ENCODE measurements at regions not wholly inside any gene's neighbourhood (a gene's known extent, or its start where the extent isn't known, plus 50 kb on each side); places are given as distances from the start of the nearest gene placed in this dataset.

- WGBS, 2 donors = 87 to 88% methylated on average over 2 of the region's 2 CpGs
- no peak overlapping the region for H3K4me3 ChIP-seq (ENCODE audit: low read depth in 1 of 2, low read length in 2 of 2)
- H3K4me1 ChIP-seq (ENCODE audit: control insufficient read depth in 2 of 2, insufficient read depth in 2 of 2, low read length in 1 of 2) = no peaks in the 10 kb centered on the region
- H3K9me3 ChIP-seq (ENCODE audit: control insufficient read depth in 2 of 2, insufficient read depth in 1 of 2, low read depth in 1 of 2, low read length in 1 of 2) = no peaks in the 10 kb centered on the region
- H3K36me3 ChIP-seq (ENCODE audit: control insufficient read depth in 2 of 2, insufficient read depth in 2 of 2, low read length in 1 of 2) = no peaks in the 10 kb centered on the region
- H3K27me3 ChIP-seq (ENCODE audit: control insufficient read depth in 1 of 2, insufficient read depth in 2 of 2, low read length in 2 of 2) = no peaks in the 10 kb centered on the region
- H3K27ac ChIP-seq (ENCODE audit: low read depth in 2 of 2, low read length in 1 of 2) = no peak overlapping the region
These were observed 281.7 kb upstream of the ERCC4 start for GRCh38 chr16:13638218-13638617.

GRCh38 chr16:13643412-13643811, 276.5 kb upstream of the ERCC4 start:
- WGBS, 2 donors = 84 to 86% methylated on average over 3 of the region's 3 CpGs
- Histone ChIP-seq H3K9me3 (ENCODE audit: control insufficient read depth in 2 of 2, insufficient read depth in 1 of 2, low read depth in 1 of 2, low read length in 1 of 2) (no peaks in the 10 kb centered on the region), H3K4me1 (ENCODE audit: control insufficient read depth in 2 of 2, insufficient read depth in 2 of 2, low read length in 1 of 2) (peaks cover 0 to 3% of the 10 kb centered on the region in 2 donors), H3K4me3 (ENCODE audit: low read depth in 1 of 2, low read length in 2 of 2) (no peak overlapping the region), H3K36me3 (ENCODE audit: control insufficient read depth in 2 of 2, insufficient read depth in 2 of 2, low read length in 1 of 2) (no peaks in the 10 kb centered on the region), H3K27me3 (ENCODE audit: control insufficient read depth in 1 of 2, insufficient read depth in 2 of 2, low read length in 2 of 2) (no peaks in the 10 kb centered on the region), H3K27ac (ENCODE audit: low read depth in 2 of 2, low read length in 1 of 2) (no peak overlapping the region)

GRCh38 chr16:13645601-13646245, 274.2 kb upstream of the ERCC4 start:
- Histone ChIP-seq H3K9me3 (ENCODE audit: control insufficient read depth in 2 of 2, insufficient read depth in 1 of 2, low read depth in 1 of 2, low read length in 1 of 2) (no peaks in the 10 kb centered on the region), H3K4me1 (ENCODE audit: control insufficient read depth in 2 of 2, insufficient read depth in 2 of 2, low read length in 1 of 2) (peaks cover 0 to 3% of the 10 kb centered on the region in 2 donors), H3K27ac (ENCODE audit: low read depth in 2 of 2, low read length in 1 of 2) (no peak overlapping the region), H3K36me3 (ENCODE audit: control insufficient read depth in 2 of 2, insufficient read depth in 2 of 2, low read length in 1 of 2) (no peaks in the 10 kb centered on the region), H3K4me3 (ENCODE audit: low read depth in 1 of 2, low read length in 2 of 2) (no peak overlapping the region), H3K27me3 (ENCODE audit: control insufficient read depth in 1 of 2, insufficient read depth in 2 of 2, low read length in 2 of 2) (no peaks in the 10 kb centered on the region)
- WGBS, 2 donors = 32 to 35% methylated on average over 6 of the region's 6 CpGs

GRCh38 chr16:13660807-13661206, 259.1 kb upstream of the ERCC4 start:
- Histone ChIP-seq H3K27me3 (ENCODE audit: control insufficient read depth in 1 of 2, insufficient read depth in 2 of 2, low read length in 2 of 2) (no peaks in the 10 kb centered on the region), H3K9me3 (ENCODE audit: control insufficient read depth in 2 of 2, insufficient read depth in 1 of 2, low read depth in 1 of 2, low read length in 1 of 2) (no peaks in the 10 kb centered on the region), H3K4me3 (ENCODE audit: low read depth in 1 of 2, low read length in 2 of 2) (no peak overlapping the region), H3K27ac (ENCODE audit: low read depth in 2 of 2, low read length in 1 of 2) (no peak overlapping the region), H3K36me3 (ENCODE audit: control insufficient read depth in 2 of 2, insufficient read depth in 2 of 2, low read length in 1 of 2) (no peaks in the 10 kb centered on the region), H3K4me1 (ENCODE audit: control insufficient read depth in 2 of 2, insufficient read depth in 2 of 2, low read length in 1 of 2) (no peaks in the 10 kb centered on the region)
- WGBS, 2 donors = 89 to 91% methylated on average over 8 of the region's 8 CpGs

GRCh38 chr16:13665876-13666275, 254.1 kb upstream of the ERCC4 start:
- H3K36me3 ChIP-seq (ENCODE audit: control insufficient read depth in 2 of 2, insufficient read depth in 2 of 2, low read length in 1 of 2) = no peaks in the 10 kb centered on the region
- no peaks in the 10 kb centered on the region for H3K27me3 ChIP-seq (ENCODE audit: control insufficient read depth in 1 of 2, insufficient read depth in 2 of 2, low read length in 2 of 2)
- no peak overlapping the region for H3K27ac ChIP-seq (ENCODE audit: low read depth in 2 of 2, low read length in 1 of 2)
- no peaks in the 10 kb centered on the region for H3K4me1 ChIP-seq (ENCODE audit: control insufficient read depth in 2 of 2, insufficient read depth in 2 of 2, low read length in 1 of 2)
- H3K4me3 ChIP-seq (ENCODE audit: low read depth in 1 of 2, low read length in 2 of 2) = no peak overlapping the region
- 6 to 35% methylated on average over 1 of the region's 1 CpG for WGBS, 2 donors
- no peaks in the 10 kb centered on the region for H3K9me3 ChIP-seq (ENCODE audit: control insufficient read depth in 2 of 2, insufficient read depth in 1 of 2, low read depth in 1 of 2, low read length in 1 of 2)

- H3K9me3 ChIP-seq (ENCODE audit: control insufficient read depth in 2 of 2, insufficient read depth in 1 of 2, low read depth in 1 of 2, low read length in 1 of 2) = no peaks in the 10 kb centered on the region
- no peaks in the 10 kb centered on the region for H3K27me3 ChIP-seq (ENCODE audit: control insufficient read depth in 1 of 2, insufficient read depth in 2 of 2, low read length in 2 of 2)
- H3K27ac ChIP-seq (ENCODE audit: low read depth in 2 of 2, low read length in 1 of 2) = no peak overlapping the region
- H3K4me3 ChIP-seq (ENCODE audit: low read depth in 1 of 2, low read length in 2 of 2) = no peak overlapping the region
- WGBS, 2 donors = 54 to 74% methylated on average over 3 of the region's 3 CpGs
- H3K36me3 ChIP-seq (ENCODE audit: control insufficient read depth in 2 of 2, insufficient read depth in 2 of 2, low read length in 1 of 2) = no peaks in the 10 kb centered on the region
- no peaks in the 10 kb centered on the region for H3K4me1 ChIP-seq (ENCODE audit: control insufficient read depth in 2 of 2, insufficient read depth in 2 of 2, low read length in 1 of 2)
These were observed 247.8 kb upstream of the ERCC4 start for GRCh38 chr16:13672196-13672595.

- 50 to 52% methylated on average over 1 of the region's 1 CpG for WGBS, 2 donors
- no peaks in the 10 kb centered on the region for H3K4me1 ChIP-seq (ENCODE audit: control insufficient read depth in 2 of 2, insufficient read depth in 2 of 2, low read length in 1 of 2)
These were observed 239.7 kb upstream of the ERCC4 start for GRCh38 chr16:13680021-13680889.

GRCh38 chr16:13684819-13685563, 235.0 kb upstream of the ERCC4 start:
- Histone ChIP-seq H3K4me3 (ENCODE audit: low read depth in 1 of 2, low read length in 2 of 2) (no peak overlapping the region), H3K36me3 (ENCODE audit: control insufficient read depth in 2 of 2, insufficient read depth in 2 of 2, low read length in 1 of 2) (no peaks in the 10 kb centered on the region), H3K9me3 (ENCODE audit: control insufficient read depth in 2 of 2, insufficient read depth in 1 of 2, low read depth in 1 of 2, low read length in 1 of 2) (no peaks in the 10 kb centered on the region), H3K27ac (ENCODE audit: low read depth in 2 of 2, low read length in 1 of 2) (no peak overlapping the region), H3K4me1 (ENCODE audit: control insufficient read depth in 2 of 2, insufficient read depth in 2 of 2, low read length in 1 of 2) (no peaks in the 10 kb centered on the region), H3K27me3 (ENCODE audit: control insufficient read depth in 1 of 2, insufficient read depth in 2 of 2, low read length in 2 of 2) (no peaks in the 10 kb centered on the region)
- WGBS, 2 donors = 81 to 86% methylated on average over 5 of the region's 5 CpGs

More at GRCh38 chr16:13680021-13680889, 239.7 kb upstream of the ERCC4 start:
- no peak overlapping the region for H3K27ac ChIP-seq (ENCODE audit: low read depth in 2 of 2, low read length in 1 of 2)
- H3K9me3 ChIP-seq (ENCODE audit: control insufficient read depth in 2 of 2, insufficient read depth in 1 of 2, low read depth in 1 of 2, low read length in 1 of 2) = no peaks in the 10 kb centered on the region
- no peaks in the 10 kb centered on the region for H3K27me3 ChIP-seq (ENCODE audit: control insufficient read depth in 1 of 2, insufficient read depth in 2 of 2, low read length in 2 of 2)
- H3K36me3 ChIP-seq (ENCODE audit: control insufficient read depth in 2 of 2, insufficient read depth in 2 of 2, low read length in 1 of 2) = no peaks in the 10 kb centered on the region
- no peak overlapping the region for H3K4me3 ChIP-seq (ENCODE audit: low read depth in 1 of 2, low read length in 2 of 2)

GRCh38 chr16:13696017-13696416, 223.9 kb upstream of the ERCC4 start:
- Histone ChIP-seq H3K27me3 (ENCODE audit: control insufficient read depth in 1 of 2, insufficient read depth in 2 of 2, low read length in 2 of 2) (no peaks in the 10 kb centered on the region), H3K4me3 (ENCODE audit: low read depth in 1 of 2, low read length in 2 of 2) (no peak overlapping the region), H3K9me3 (ENCODE audit: control insufficient read depth in 2 of 2, insufficient read depth in 1 of 2, low read depth in 1 of 2, low read length in 1 of 2) (peaks cover 2 to 3% of the 10 kb centered on the region in 2 donors), H3K36me3 (ENCODE audit: control insufficient read depth in 2 of 2, insufficient read depth in 2 of 2, low read length in 1 of 2) (no peaks in the 10 kb centered on the region), H3K4me1 (ENCODE audit: control insufficient read depth in 2 of 2, insufficient read depth in 2 of 2, low read length in 1 of 2) (no peaks in the 10 kb centered on the region), H3K27ac (ENCODE audit: low read depth in 2 of 2, low read length in 1 of 2) (no peak overlapping the region)
